SU-DHL-6 (cell line): ENCODE measurements at regions not wholly inside any gene's neighbourhood (a gene's known extent, or its start where the extent isn't known, plus 50 kb on each side); places are given as distances from the start of the nearest gene placed in this dataset.

Experiments used
- H2AFZ ChIP-seq: fragments of 200-600 bp; sonication (generic); 2 replicates; pipeline ENCODE4 v1.6.1; 2014; ENCODE audit warnings: low read depth, mild to moderate bottlenecking, moderate library complexity, mixed read lengths, antibody characterized with exemption, low read length; ENCODE audit not compliant: severe bottlenecking
- H3F3A ChIP-seq: fragments of 200-600 bp; shearing (Covaris generic); 2 replicates; pipeline ENCODE4 v1.6.0; 2016; ENCODE audit warnings: antibody characterized with exemption, mild to moderate bottlenecking; ENCODE audit not compliant: insufficient read depth
- H3K27ac ChIP-seq: fragments of 200-600 bp; sonication (generic); 2 replicates; pipeline ENCODE4 v1.5.1; 2016; ENCODE audit warnings: low read depth, mild to moderate bottlenecking, low read length, moderate library complexity, mixed read lengths
- H3K27me3 ChIP-seq: fragments of 200-600 bp; sonication (generic), shearing (Covaris generic); 2 replicates; pipeline ENCODE4 v1.6.0; 2014; ENCODE audit warnings: mild to moderate bottlenecking, low read length
- H3K36me3 ChIP-seq: fragments of 200-600 bp; sonication (generic); 2 replicates; pipeline ENCODE4 v1.6.1; 2014; ENCODE audit warnings: mild to moderate bottlenecking, low read length, mixed read lengths
- H3K4me2 ChIP-seq: fragments of 300-600, 200-600 bp; shearing (Covaris generic), sonication (generic); 2 replicates; pipeline ENCODE4 v1.6.0; 2014; ENCODE audit warnings: low read length, low read depth, mild to moderate bottlenecking; ENCODE audit not compliant: poor library complexity, severe bottlenecking
- H3K4me3 ChIP-seq: fragments of 200-600 bp; sonication (generic); 2 replicates; pipeline ENCODE4 v1.5.1; 2014; ENCODE audit warnings: antibody characterized with exemption, low read length, mild to moderate bottlenecking, mixed read lengths; ENCODE audit not compliant: insufficient read depth, poor library complexity, severe bottlenecking
- H3K79me2 ChIP-seq: fragments of 200-600 bp; sonication (generic); 2 replicates; pipeline ENCODE4 v1.6.1; 2014; ENCODE audit warnings: mild to moderate bottlenecking, low read length, moderate library complexity; ENCODE audit not compliant: insufficient read depth
- H3K9ac ChIP-seq: fragments of 200-600 bp; sonication (generic); 2 replicates; pipeline ENCODE4 v1.7.0; 2014; ENCODE audit warnings: mild to moderate bottlenecking, low read length
- H3K9me2 ChIP-seq: fragments of 200-600 bp; sonication (generic); replicated peaks from 2 replicates; pipeline ENCODE4 v1.6.1; 2014; ENCODE audit warnings: low read length; ENCODE audit not compliant: insufficient read depth
- H3K9me3 ChIP-seq: fragments of 200-600 bp; sonication (generic); 2 replicates; pipeline ENCODE4 v1.6.1; 2014; ENCODE audit warnings: low read length, mixed read lengths; ENCODE audit not compliant: insufficient read depth
- H4K20me1 ChIP-seq: fragments of 200-600 bp; sonication (generic); 2 replicates; pipeline ENCODE4 v1.6.1; 2014; ENCODE audit warnings: low read depth, mild to moderate bottlenecking, antibody characterized with exemption, low read length, moderate library complexity, mixed read lengths
- CTCF ChIP-seq: fragments of 200-600 bp; sonication (generic); IDR thresholded peaks from one replicate; pipeline ENCODE4 v1.5.1; 2017; ENCODE audit warnings: antibody characterized with exemption, mild to moderate bottlenecking, low read length, moderate library complexity; ENCODE audit not compliant: insufficient read depth, poor library complexity, severe bottlenecking
- EZH2phosphoT487 ChIP-seq: fragments of 200-600 bp; sonication (generic), shearing (Covaris generic); conservative IDR thresholded peaks from 2 replicates; pipeline ENCODE4 v1.6.1; 2018; ENCODE audit warnings: mild to moderate bottlenecking, antibody characterized with exemption, low read length, moderate library complexity, mixed read lengths

- Histone ChIP-seq H4K20me1 (no peaks in the 10 kb centered on the region), H3K9ac (no peak overlapping the region)
- TF ChIP-seq CTCF (no peak), EZH2phosphoT487 (no peak)
These were observed 125.7 kb downstream of the ZNF608 start for GRCh38 chr5:124620743-124621142.

GRCh38 chr5:124619121-124619520 is 127.3 kb downstream of the ZNF608 start:
- Histone ChIP-seq H3K79me2 (no peaks in the 10 kb centered on the region), H3K4me2 (no peak overlapping the region), H3K36me3 (no peaks in the 10 kb centered on the region), H3K9me2 (no peaks in the 10 kb centered on the region), H2AFZ (no peak overlapping the region), H3K9me3 (no peaks in the 10 kb centered on the region), H3K4me3 (no peak overlapping the region), H3K9ac (no peak overlapping the region), H3K27ac (no peak overlapping the region), H4K20me1 (no peaks in the 10 kb centered on the region), H3F3A (no peaks in the 10 kb centered on the region), H3K27me3 (no peaks in the 10 kb centered on the region)
- TF ChIP-seq CTCF (no peak), EZH2phosphoT487 (no peak)

More at GRCh38 chr5:124620743-124621142, 125.7 kb downstream of the ZNF608 start:
- no peaks in the 10 kb centered on the region for H3K36me3 ChIP-seq
- no peak overlapping the region for H3K4me2 ChIP-seq
- H3K27ac ChIP-seq = no peak overlapping the region
- H3K9me2 ChIP-seq = no peaks in the 10 kb centered on the region
- no peaks in the 10 kb centered on the region for H3K79me2 ChIP-seq
- no peak overlapping the region for H3K4me3 ChIP-seq
- no peaks in the 10 kb centered on the region for H3K9me3 ChIP-seq
- H2AFZ ChIP-seq = no peak overlapping the region
- no peaks in the 10 kb centered on the region for H3F3A ChIP-seq
- H3K27me3 ChIP-seq = no peaks in the 10 kb centered on the region

- no peaks in the 10 kb centered on the region for H3K9me2 ChIP-seq
- no peaks in the 10 kb centered on the region for H3K27me3 ChIP-seq
- TF ChIP-seq CTCF (no peak), EZH2phosphoT487 (no peak)
- H3K9me3 ChIP-seq = no peaks in the 10 kb centered on the region
- H3F3A ChIP-seq = no peaks in the 10 kb centered on the region
- H3K36me3 ChIP-seq = no peaks in the 10 kb centered on the region
- H2AFZ ChIP-seq = no peak overlapping the region
- no peak overlapping the region for H3K9ac ChIP-seq
- no peak overlapping the region for H3K4me2 ChIP-seq
- H3K27ac ChIP-seq = no peak overlapping the region
- H3K4me3 ChIP-seq = no peak overlapping the region
- no peaks in the 10 kb centered on the region for H4K20me1 ChIP-seq
- no peaks in the 10 kb centered on the region for H3K79me2 ChIP-seq
These were observed 128.7 kb downstream of the ZNF608 start for GRCh38 chr5:124617787-124618186.
